Neural cell (in vitro differentiated cells): ENCODE measurements at regions not wholly inside any gene's neighbourhood (a gene's known extent, or its start where the extent isn't known, plus 50 kb on each side); places are given as distances from the start of the nearest gene placed in this dataset.
A peak's percentile ranks its signal among the peaks of the same experiment; 100 is the strongest.

Experiments
- H2AFZ ChIP-seq: fragments of 200-600, 300-800 bp; sonication (generic), shearing (Covaris generic); 2 replicates; pipeline ENCODE4 v1.6.0; 2014; ENCODE audit warnings: low read depth, mild to moderate bottlenecking, antibody characterized with exemption, low read length, moderate library complexity
- H3F3A ChIP-seq: fragments of 200-600 bp; shearing (Covaris generic); 2 replicates; pipeline ENCODE4 v1.6.1; 2016; ENCODE audit warnings: mild to moderate bottlenecking, moderate library complexity, mixed read lengths, antibody characterized with exemption, low read length; ENCODE audit not compliant: insufficient read depth, poor library complexity, severe bottlenecking
- H3K27ac ChIP-seq: fragments of 200-600, 300-800 bp; sonication (generic), shearing (Covaris generic); 2 replicates; pipeline ENCODE4 v1.5.1; 2014; ENCODE audit warnings: mild to moderate bottlenecking, low read length, moderate library complexity
- H3K27me3 ChIP-seq: fragments of 300-800, 200-600 bp; sonication (generic), shearing (Covaris generic); 2 replicates; pipeline ENCODE4 v1.6.0; 2014; ENCODE audit warnings: mild to moderate bottlenecking, low read depth, low read length, moderate library complexity; ENCODE audit not compliant: insufficient read depth
- H3K36me3 ChIP-seq: fragments of 300-800, 200-600 bp; sonication (generic), shearing (Covaris generic); 2 replicates; pipeline ENCODE4 v1.5.1; 2014; ENCODE audit warnings: mild to moderate bottlenecking, antibody characterized with exemption, low read length, moderate library complexity; ENCODE audit not compliant: insufficient read depth
- H3K4me2 ChIP-seq: fragments of 300-800, 200-600 bp; sonication (generic), shearing (Covaris generic); 2 replicates; pipeline ENCODE4 v1.6.0; 2014; ENCODE audit warnings: mild to moderate bottlenecking, low read length
- H3K4me3 ChIP-seq: fragments of 300-800, 200-600 bp; sonication (generic), shearing (Covaris generic); 2 replicates; pipeline ENCODE4 v1.5.1; 2014; ENCODE audit warnings: mild to moderate bottlenecking, low read length, moderate library complexity
- H3K79me2 ChIP-seq: fragments of 200-600 bp; shearing (Covaris generic); replicated peaks from 2 replicates; pipeline ENCODE4 v1.6.0; 2014; ENCODE audit warnings: mild to moderate bottlenecking, low read length, moderate library complexity; ENCODE audit not compliant: insufficient read depth
- H3K9ac ChIP-seq: fragments of 300-800, 200-600 bp; sonication (generic), shearing (Covaris generic); 2 replicates; pipeline ENCODE4 v1.6.1; 2016; ENCODE audit warnings: mild to moderate bottlenecking, low read length, mixed read lengths
- H3K9me2 ChIP-seq: fragments of 200-600 bp; shearing (Covaris generic); 2 replicates; pipeline ENCODE4 v1.6.1; 2016; ENCODE audit warnings: mild to moderate bottlenecking, low read length, mixed read lengths; ENCODE audit not compliant: insufficient read depth
- H3K9me3 ChIP-seq: fragments of 200-600, 300-800 bp; sonication (generic), shearing (Covaris generic); 2 replicates; pipeline ENCODE4 v1.6.1; 2016; ENCODE audit warnings: mild to moderate bottlenecking, mixed run types, low read length, moderate library complexity, mixed read lengths
- H4K20me1 ChIP-seq: fragments of 200-600 bp; shearing (Covaris generic); 2 replicates; pipeline ENCODE4 v1.6.1; 2016; ENCODE audit warnings: mild to moderate bottlenecking, mixed run types; ENCODE audit not compliant: insufficient read depth
- EP300 ChIP-seq: fragments of 450-650 bp; conservative IDR thresholded peaks from 2 replicates; pipeline ENCODE4 v1.6.1; 2014; ENCODE audit warnings: antibody characterized with exemption, mild to moderate bottlenecking, moderate library complexity; ENCODE audit not compliant: poor library complexity, severe bottlenecking
- EZH2 ChIP-seq: fragments of 200-600, 300-800 bp; shearing (Covaris generic), sonication (generic); IDR thresholded peaks from 2 replicates; pipeline ENCODE4 v1.6.1; 2014; ENCODE audit warnings: antibody characterized with exemption, low read length, borderline replicate concordance, mild to moderate bottlenecking; ENCODE audit not compliant: insufficient read depth, poor library complexity, severe bottlenecking
- MXI1 ChIP-seq: fragments of 450-650 bp; conservative IDR thresholded peaks from 2 replicates; pipeline ENCODE4 v1.6.1; 2014; ENCODE audit warnings: antibody characterized with exemption, mild to moderate bottlenecking; ENCODE audit not compliant: poor library complexity, severe bottlenecking
- POLR2AphosphoS5 ChIP-seq: IDR thresholded peaks from 2 replicates; pipeline ENCODE4 v1.6.1; 2012
- RAD21 ChIP-seq: fragments of 450-650 bp; conservative IDR thresholded peaks from 2 replicates; pipeline ENCODE4 v1.6.1; 2014; ENCODE audit warnings: antibody characterized with exemption, mild to moderate bottlenecking, moderate library complexity
- REST ChIP-seq: IDR thresholded peaks from 2 replicates; pipeline ENCODE4 v1.6.1; 2012; ENCODE audit warnings: borderline replicate concordance
- SMC3 ChIP-seq: fragments of 450-650 bp; conservative IDR thresholded peaks from 2 replicates; pipeline ENCODE4 v1.6.1; 2014; ENCODE audit warnings: antibody characterized with exemption, mild to moderate bottlenecking, moderate library complexity; ENCODE audit not compliant: poor library complexity
- TAF1 ChIP-seq: IDR thresholded peaks from 2 replicates; pipeline ENCODE4 v1.6.1; 2012; ENCODE audit warnings: low read depth
- TF ChIP-seq, protein P1 (sequence below): fragments of 450-650 bp; IDR thresholded peaks from 2 replicates; pipeline ENCODE4 v1.5.1; 2014; ENCODE audit warnings: antibody characterized with exemption, mild to moderate bottlenecking, moderate library complexity; ENCODE audit not compliant: poor library complexity, severe bottlenecking

GRCh38 chr11:16613262-16613511 is 125.3 kb upstream of the C11orf58 start:
- Histone ChIP-seq H3K36me3 (no peaks in the 10 kb centered on the region), H3K27me3 (peaks cover 72% of the 10 kb centered on the region), H3K4me3 (peak overlapping the region; percentile 84), H3K9me2 (no peaks in the 10 kb centered on the region), H3K79me2 (peaks cover 5% of the 10 kb centered on the region), H3K9me3 (no peaks in the 10 kb centered on the region), H4K20me1 (no peaks in the 10 kb centered on the region), H3K4me2 (peak overlapping the region; percentile 88), H3K27ac (no peak overlapping the region), H3K9ac (peak overlapping the region; percentile 49), H2AFZ (no peak overlapping the region), H3F3A (no peaks in the 10 kb centered on the region)
- TF ChIP-seq EZH2 (no peak), POLR2AphosphoS5 (peak; percentile 26)

- Histone ChIP-seq H3K27ac (no peak overlapping the region), H4K20me1 (no peaks in the 10 kb centered on the region), H3K36me3 (no peaks in the 10 kb centered on the region), H3K79me2 (peaks cover 5% of the 10 kb centered on the region), H3K4me2 (peak overlapping the region; percentile 88), H3K9ac (peak overlapping the region; percentile 49), H3K9me2 (no peaks in the 10 kb centered on the region), H3K9me3 (no peaks in the 10 kb centered on the region), H3K4me3 (peak overlapping the region; percentile 84), H3K27me3 (peaks cover 76% of the 10 kb centered on the region), H3F3A (no peaks in the 10 kb centered on the region), H2AFZ (no peak overlapping the region)
- no peak for TF ChIP-seq EP300
- TF ChIP-seq EZH2, result no peak
- TF ChIP-seq, protein P1, sequence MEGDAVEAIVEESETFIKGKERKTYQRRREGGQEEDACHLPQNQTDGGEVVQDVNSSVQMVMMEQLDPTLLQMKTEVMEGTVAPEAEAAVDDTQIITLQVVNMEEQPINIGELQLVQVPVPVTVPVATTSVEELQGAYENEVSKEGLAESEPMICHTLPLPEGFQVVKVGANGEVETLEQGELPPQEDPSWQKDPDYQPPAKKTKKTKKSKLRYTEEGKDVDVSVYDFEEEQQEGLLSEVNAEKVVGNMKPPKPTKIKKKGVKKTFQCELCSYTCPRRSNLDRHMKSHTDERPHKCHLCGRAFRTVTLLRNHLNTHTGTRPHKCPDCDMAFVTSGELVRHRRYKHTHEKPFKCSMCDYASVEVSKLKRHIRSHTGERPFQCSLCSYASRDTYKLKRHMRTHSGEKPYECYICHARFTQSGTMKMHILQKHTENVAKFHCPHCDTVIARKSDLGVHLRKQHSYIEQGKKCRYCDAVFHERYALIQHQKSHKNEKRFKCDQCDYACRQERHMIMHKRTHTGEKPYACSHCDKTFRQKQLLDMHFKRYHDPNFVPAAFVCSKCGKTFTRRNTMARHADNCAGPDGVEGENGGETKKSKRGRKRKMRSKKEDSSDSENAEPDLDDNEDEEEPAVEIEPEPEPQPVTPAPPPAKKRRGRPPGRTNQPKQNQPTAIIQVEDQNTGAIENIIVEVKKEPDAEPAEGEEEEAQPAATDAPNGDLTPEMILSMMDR, result no peak
- no peak for TF ChIP-seq POLR2AphosphoS5
- TF ChIP-seq SMC3, result no peak
- no peak for TF ChIP-seq TAF1
- TF ChIP-seq REST, result no peak
- no peak for TF ChIP-seq MXI1
- no peak for TF ChIP-seq RAD21
These were observed 125.7 kb upstream of the C11orf58 start for GRCh38 chr11:16612566-16613261.
